Endothelial cell of umbilical vein (primary cell): ENCODE measurements at regions not wholly inside any gene's neighbourhood (a gene's known extent, or its start where the extent isn't known, plus 50 kb on each side); places are given as distances from the start of the nearest gene placed in this dataset.

Experiments
- BruUV-seq: library from RNA; stranded (reverse); fragments of 400-500 nt; replicated peaks from 2 replicates; lab custom pipeline; 2021; lab: Mats Ljungman, UMichigan
- CTCF ChIA-PET: fragments of 300-600, 350-600 bp; sonication (Branson Sonifier 250); formaldehyde crosslinking; loops from one replicate; lab custom pipeline; 2021; ENCODE audit warnings: antibody characterized with exemption, inconsistent platforms; lab: Charles Lee
- POLR2A ChIA-PET: fragments of 300-600, 350-600 bp; sonication (Branson Sonifier 250); formaldehyde crosslinking; loops from one replicate; lab custom pipeline; 2021; ENCODE audit warnings: antibody characterized with exemption, inconsistent platforms; lab: Charles Lee
- DNase-seq: peaks from one replicate; pipeline ENCODE4 v3.0.0-alpha.2; 2011; ENCODE audit warnings: low read depth, low spot score
- FAIRE-seq: peaks from 2 replicates; lab custom pipeline; 2011; peaks lifted over from hg19 to GRCh38; lab: Jason Lieb, UNC
- H2AFZ ChIP-seq: 2 replicates; pipeline ENCODE4 v1.6.0; 2012; ENCODE audit warnings: low read depth, low read length, control low read depth, inconsistent platforms
- H3K27ac ChIP-seq: 2 replicates; pipeline ENCODE4 v1.5.1; 2011; ENCODE audit warnings: low read depth, mild to moderate bottlenecking, control low read depth, low read length, moderate library complexity; ENCODE audit not compliant: insufficient read depth
- H3K27me3 ChIP-seq, 2 experiments: 2 replicates each; pipeline versions ENCODE4 v1.6.0 to v1.6.1; 2011; ENCODE audit warnings: low read length in 2 of 2, mixed read lengths in 1 of 2; ENCODE audit not compliant: control insufficient read depth in 2 of 2, insufficient read depth in 2 of 2
- H3K36me3 ChIP-seq, 2 experiments: 2 replicates in 1 of 2; 3 replicates in 1 of 2; pipeline ENCODE4 v1.5.1; 2011; ENCODE audit warnings: low read length in 2 of 2, mild to moderate bottlenecking in 1 of 2, moderate library complexity in 1 of 2; ENCODE audit not compliant: control insufficient read depth in 2 of 2, insufficient read depth in 2 of 2; ENCODE audit errors: extremely low read depth in 1 of 2
- H3K4me1 ChIP-seq: 3 replicates; pipeline ENCODE4 v1.5.1; 2011; ENCODE audit warnings: mild to moderate bottlenecking, low read length; ENCODE audit not compliant: control insufficient read depth, insufficient read depth; ENCODE audit errors: extremely low read depth
- H3K4me2 ChIP-seq: 2 replicates; pipeline ENCODE4 v1.6.1; 2011; ENCODE audit warnings: low read length, control low read depth, mixed read lengths; ENCODE audit not compliant: insufficient read depth
- H3K4me3 ChIP-seq, 3 experiments: fragments of 200-600 bp in 1 of 3; sonication (generic), shearing (Covaris generic) in 1 of 3; replicated peaks in 1 of 3; 2 replicates each; pipeline ENCODE4 v1.5.1; 2011 to 2016; ENCODE audit warnings: control low read depth in 3 of 3, low read length in 3 of 3, mild to moderate bottlenecking in 2 of 3, inconsistent platforms in 1 of 3, low read depth in 1 of 3, moderate library complexity in 1 of 3; ENCODE audit not compliant: insufficient read depth in 1 of 3
- H3K79me2 ChIP-seq: 2 replicates; pipeline ENCODE4 v1.6.0; 2012; ENCODE audit warnings: low read length, inconsistent platforms; ENCODE audit not compliant: control insufficient read depth, insufficient read depth
- H3K9ac ChIP-seq: replicated peaks from 2 replicates; pipeline ENCODE3; 2011; ENCODE audit warnings: low read length, control low read depth; ENCODE audit not compliant: insufficient read depth; ENCODE audit errors: extremely low read depth
- H3K9me1 ChIP-seq: replicated peaks from 3 replicates; pipeline ENCODE4 v1.6.0; 2011; ENCODE audit warnings: mild to moderate bottlenecking, low read length; ENCODE audit not compliant: control insufficient read depth, insufficient read depth; ENCODE audit errors: extremely low read depth
- H3K9me3 ChIP-seq: replicated peaks from 2 replicates; pipeline ENCODE4 v1.5.1; 2012; ENCODE audit warnings: low read length, inconsistent platforms; ENCODE audit not compliant: control insufficient read depth, insufficient read depth
- H4K20me1 ChIP-seq: replicated peaks from 2 replicates; pipeline ENCODE3; 2011; ENCODE audit warnings: mild to moderate bottlenecking, low read length; ENCODE audit not compliant: control insufficient read depth, insufficient read depth; ENCODE audit errors: extremely low read depth
- EZH2 ChIP-seq: IDR thresholded peaks from 2 replicates; pipeline ENCODE4 v1.6.1; 2012; ENCODE audit warnings: borderline replicate concordance, low read depth, mild to moderate bottlenecking, moderate library complexity, low read length, inconsistent platforms; ENCODE audit not compliant: severe bottlenecking
- FOS ChIP-seq: IDR thresholded peaks from 2 replicates; pipeline ENCODE4 v1.6.1; 2011; ENCODE audit warnings: mild to moderate bottlenecking, low read length, moderate library complexity, borderline replicate concordance; ENCODE audit not compliant: insufficient read depth
- GATA2 ChIP-seq: IDR thresholded peaks from 2 replicates; pipeline ENCODE4 v1.7.0; 2011; ENCODE audit warnings: low read depth, mild to moderate bottlenecking, moderate library complexity, mixed read lengths, low read length; ENCODE audit not compliant: insufficient read length, insufficient read depth
- JUN ChIP-seq: IDR thresholded peaks from 2 replicates; pipeline ENCODE4 v1.6.1; 2011; ENCODE audit warnings: borderline replicate concordance, low read depth; ENCODE audit not compliant: insufficient read length, insufficient read depth
- MAX ChIP-seq: IDR thresholded peaks from 2 replicates; pipeline ENCODE4 v1.6.1; 2011; ENCODE audit not compliant: insufficient read depth, insufficient read length
- MYC ChIP-seq: IDR thresholded peaks from one replicate; pipeline ENCODE4 v1.6.1; 2011; ENCODE audit warnings: mild to moderate bottlenecking, low read depth, low read length
- POLR2A ChIP-seq: IDR thresholded peaks from 2 replicates; pipeline ENCODE4 v1.6.1; 2012; ENCODE audit warnings: low read depth, mild to moderate bottlenecking, control low read depth, low read length
- POLR2AphosphoS5 ChIP-seq: IDR thresholded peaks from 2 replicates; pipeline ENCODE4 v1.6.1; 2012; ENCODE audit warnings: low read depth, mild to moderate bottlenecking, control low read depth, low read length, moderate library complexity; ENCODE audit not compliant: insufficient read depth
- dilution Hi-C: fragments of 300-500 bp; cut with MboI; formaldehyde crosslinking; loops from one replicate; pipeline ENCODE4 v1.15.0; 2019; ENCODE audit warnings: low sequenced_read_pairs; ENCODE audit not compliant: extremely low pct_ligation_motif_present
- intact Hi-C: fragments of 100-400 bp; cut with micrococcal nuclease; formaldehyde crosslinking; loops from one replicate; pipeline ENCODE4 v1.10.0; 2022
- TF ChIP-seq, protein P1 (sequence below), 2 donors: IDR thresholded peaks; 1 replicate in 1 of 2; 2 replicates in 1 of 2; pipeline ENCODE4 v1.5.1; 2011; ENCODE audit warnings: low read length in 2 of 2, mild to moderate bottlenecking in 2 of 2, moderate library complexity in 2 of 2, control low read depth in 1 of 2, inconsistent platforms in 1 of 2, low read depth in 1 of 2; ENCODE audit not compliant: insufficient read depth in 1 of 2; ENCODE audit errors: extremely low read depth in 1 of 2

DNA sequence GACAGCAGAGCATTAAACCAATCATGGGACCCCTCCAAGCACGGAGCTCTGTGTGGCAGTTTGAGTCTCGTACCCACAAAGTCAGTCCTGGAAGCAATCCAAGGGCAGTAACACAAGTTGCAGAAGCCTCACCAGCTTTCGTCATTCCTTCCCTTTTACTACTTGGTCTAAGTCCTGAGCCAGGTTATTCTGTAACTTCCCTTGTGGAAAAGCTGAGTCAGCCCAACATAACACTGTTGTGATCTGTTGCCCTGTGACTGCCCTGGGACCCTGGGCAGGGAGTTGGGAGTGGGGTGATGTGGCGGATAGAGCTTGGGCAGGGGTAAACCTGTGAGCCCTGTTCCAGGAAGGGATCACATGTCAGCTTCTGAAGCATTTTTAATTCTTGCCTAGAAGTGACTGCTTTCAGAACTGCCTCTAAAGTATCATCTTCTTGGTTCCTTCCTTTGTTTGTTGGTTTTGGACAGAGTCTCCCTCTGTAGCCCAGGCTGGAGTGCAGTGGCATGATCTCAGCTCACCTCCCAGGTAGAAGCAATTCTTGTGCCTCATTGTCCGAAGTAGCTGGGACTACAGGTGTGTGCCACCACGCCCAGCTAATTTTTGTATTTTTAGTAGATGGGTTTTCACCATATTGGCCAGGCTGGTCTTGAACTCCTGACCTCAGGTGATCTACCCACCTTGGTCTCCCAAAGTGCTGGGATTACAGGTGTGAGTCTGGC lies 183.7 kb upstream of the JAG1 start:
- peak overlapping the region; percentile 73 for H2AFZ ChIP-seq
- peak overlapping the region; percentile 18 for H3K4me2 ChIP-seq
- peaks cover 17% of the 10 kb centered on the region for H3K4me1 ChIP-seq
- dilution Hi-C loops (no loop called here), intact Hi-C loops (no loop called here)
- no peak for TF ChIP-seq MAX
- TF ChIP-seq FOS = peak; percentile 5
- ChIA-PET POLR2A (no interaction called here), CTCF (interaction anchor here (0.8 to 1.4 kb wide), 3 partner anchors 29 to 347 kb away, joined by 3 read pairs; no protein-coding TSS in a partner anchor)
- peak; percentile 87 for DNase-seq
- H3K9me3 ChIP-seq = no peaks in the 10 kb centered on the region
- no peak overlapping the region for H3K9ac ChIP-seq
- BruUV-seq = no TSS peak
- no peaks in the 10 kb centered on the region for H3K27me3 ChIP-seq
- H3K36me3 ChIP-seq = no peaks in the 10 kb centered on the region
- H3K79me2 ChIP-seq = no peaks in the 10 kb centered on the region
- H3K4me3 ChIP-seq = no peak overlapping the region
- H4K20me1 ChIP-seq = no peaks in the 10 kb centered on the region
- no peaks in the 10 kb centered on the region for H3K9me1 ChIP-seq
- no peak overlapping the region for H3K27ac ChIP-seq
- no peak for FAIRE-seq

DNA sequence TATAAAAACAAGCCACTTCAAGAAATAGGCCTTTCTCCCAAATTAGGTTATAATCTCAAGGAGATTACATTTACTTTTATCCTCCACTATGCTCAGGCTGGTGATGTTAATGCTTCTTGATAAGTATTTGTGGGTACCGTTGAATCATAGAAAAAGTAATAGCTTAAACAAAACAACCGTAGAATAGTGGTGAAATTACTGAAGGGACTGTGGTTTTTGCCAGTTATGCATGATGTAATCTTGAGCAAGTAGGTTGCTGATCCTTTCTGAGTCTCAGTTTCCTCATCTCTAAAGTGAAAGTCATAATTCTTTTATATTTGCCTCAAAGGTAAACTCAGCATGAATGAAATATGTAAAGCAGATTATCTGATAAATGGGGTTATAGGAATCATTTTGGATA lies 187.3 kb upstream of the JAG1 start:
- H3K9me3 ChIP-seq = no peaks in the 10 kb centered on the region
- no TSS peak for BruUV-seq
- no peaks in the 10 kb centered on the region for H3K27me3 ChIP-seq
- FAIRE-seq (no peak), DNase-seq (no peak)
- no peak overlapping the region for H3K9ac ChIP-seq
- no peak overlapping the region for H3K4me3 ChIP-seq
- H4K20me1 ChIP-seq = no peaks in the 10 kb centered on the region
- no peaks in the 10 kb centered on the region for H3K79me2 ChIP-seq
- H3K9me1 ChIP-seq = no peaks in the 10 kb centered on the region
- POLR2A ChIA-PET = no interaction called here
- no peak overlapping the region for H2AFZ ChIP-seq
- no peak overlapping the region for H3K27ac ChIP-seq
- no peak overlapping the region for H3K4me2 ChIP-seq
- CTCF ChIA-PET = no interaction called here
- dilution Hi-C loops = no loop called here
- intact Hi-C loops = loop anchor here (5.0 to 10.0 kb wide), 6 partner anchors 66 to 1399 kb away; no protein-coding TSS in a partner anchor
- TF ChIP-seq FOS = no peak
- TF ChIP-seq GATA2 = no peak
- TF ChIP-seq MYC = no peak
- TF ChIP-seq, protein P1, sequence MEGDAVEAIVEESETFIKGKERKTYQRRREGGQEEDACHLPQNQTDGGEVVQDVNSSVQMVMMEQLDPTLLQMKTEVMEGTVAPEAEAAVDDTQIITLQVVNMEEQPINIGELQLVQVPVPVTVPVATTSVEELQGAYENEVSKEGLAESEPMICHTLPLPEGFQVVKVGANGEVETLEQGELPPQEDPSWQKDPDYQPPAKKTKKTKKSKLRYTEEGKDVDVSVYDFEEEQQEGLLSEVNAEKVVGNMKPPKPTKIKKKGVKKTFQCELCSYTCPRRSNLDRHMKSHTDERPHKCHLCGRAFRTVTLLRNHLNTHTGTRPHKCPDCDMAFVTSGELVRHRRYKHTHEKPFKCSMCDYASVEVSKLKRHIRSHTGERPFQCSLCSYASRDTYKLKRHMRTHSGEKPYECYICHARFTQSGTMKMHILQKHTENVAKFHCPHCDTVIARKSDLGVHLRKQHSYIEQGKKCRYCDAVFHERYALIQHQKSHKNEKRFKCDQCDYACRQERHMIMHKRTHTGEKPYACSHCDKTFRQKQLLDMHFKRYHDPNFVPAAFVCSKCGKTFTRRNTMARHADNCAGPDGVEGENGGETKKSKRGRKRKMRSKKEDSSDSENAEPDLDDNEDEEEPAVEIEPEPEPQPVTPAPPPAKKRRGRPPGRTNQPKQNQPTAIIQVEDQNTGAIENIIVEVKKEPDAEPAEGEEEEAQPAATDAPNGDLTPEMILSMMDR (IDR thresholded peaks at IDR 0.05; ENCODE audit: extremely low read depth in 1 of 2, insufficient read depth in 1 of 2, low read depth in 1 of 2, low read length in 2 of 2) = no peak
- no peak for TF ChIP-seq EZH2
- TF ChIP-seq POLR2A = no peak
- TF ChIP-seq MAX = no peak
- TF ChIP-seq POLR2AphosphoS5 = no peak
- TF ChIP-seq JUN = no peak
- H3K4me1 ChIP-seq = peaks cover 40% of the 10 kb centered on the region
- no peaks in the 10 kb centered on the region for H3K36me3 ChIP-seq
